SU-DHL-6 (cell line): ENCODE measurements at regions not wholly inside any gene's neighbourhood (a gene's known extent, or its start where the extent isn't known, plus 50 kb on each side); places are given as distances from the start of the nearest gene placed in this dataset.

Source experiments
- EZH2phosphoT487 ChIP-seq: fragments of 200-600 bp; sonication (generic), shearing (Covaris generic); conservative IDR thresholded peaks from 2 replicates; pipeline ENCODE4 v1.6.1; 2018; ENCODE audit warnings: mild to moderate bottlenecking, antibody characterized with exemption, low read length, moderate library complexity, mixed read lengths
- TF ChIP-seq, protein P1 (sequence below): fragments of 200-600 bp; sonication (generic); IDR thresholded peaks from one replicate; pipeline ENCODE4 v1.5.1; 2017; ENCODE audit warnings: antibody characterized with exemption, mild to moderate bottlenecking, low read length, moderate library complexity; ENCODE audit not compliant: insufficient read depth, poor library complexity, severe bottlenecking

DNA sequence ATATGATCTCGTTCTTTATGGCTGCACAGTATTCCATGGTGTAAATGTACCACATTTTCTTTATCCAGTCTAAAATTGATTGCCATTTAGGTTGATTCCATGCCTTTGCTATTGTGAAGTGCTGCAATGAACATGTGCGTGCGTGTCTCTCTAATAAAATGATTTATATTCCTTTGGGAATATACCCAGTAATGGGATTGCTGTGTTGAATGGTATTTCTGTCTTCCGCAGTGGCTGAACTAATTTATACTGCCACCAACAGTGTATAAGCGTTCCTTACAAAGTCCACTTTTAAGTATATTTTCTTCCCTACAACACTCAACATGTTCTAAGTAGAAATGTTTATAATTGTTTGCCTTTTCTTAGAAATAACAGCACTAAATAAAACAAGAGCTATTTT is 521.9 kb downstream of the DTWD2 start:
- TF ChIP-seq, protein P1, sequence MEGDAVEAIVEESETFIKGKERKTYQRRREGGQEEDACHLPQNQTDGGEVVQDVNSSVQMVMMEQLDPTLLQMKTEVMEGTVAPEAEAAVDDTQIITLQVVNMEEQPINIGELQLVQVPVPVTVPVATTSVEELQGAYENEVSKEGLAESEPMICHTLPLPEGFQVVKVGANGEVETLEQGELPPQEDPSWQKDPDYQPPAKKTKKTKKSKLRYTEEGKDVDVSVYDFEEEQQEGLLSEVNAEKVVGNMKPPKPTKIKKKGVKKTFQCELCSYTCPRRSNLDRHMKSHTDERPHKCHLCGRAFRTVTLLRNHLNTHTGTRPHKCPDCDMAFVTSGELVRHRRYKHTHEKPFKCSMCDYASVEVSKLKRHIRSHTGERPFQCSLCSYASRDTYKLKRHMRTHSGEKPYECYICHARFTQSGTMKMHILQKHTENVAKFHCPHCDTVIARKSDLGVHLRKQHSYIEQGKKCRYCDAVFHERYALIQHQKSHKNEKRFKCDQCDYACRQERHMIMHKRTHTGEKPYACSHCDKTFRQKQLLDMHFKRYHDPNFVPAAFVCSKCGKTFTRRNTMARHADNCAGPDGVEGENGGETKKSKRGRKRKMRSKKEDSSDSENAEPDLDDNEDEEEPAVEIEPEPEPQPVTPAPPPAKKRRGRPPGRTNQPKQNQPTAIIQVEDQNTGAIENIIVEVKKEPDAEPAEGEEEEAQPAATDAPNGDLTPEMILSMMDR, result no peak
- TF ChIP-seq EZH2phosphoT487, result no peak
